ENCODE measurements at regions not wholly inside any gene's neighbourhood (a gene's known extent, or its start where the extent isn't known, plus 50 kb on each side); places are given as distances from the start of the nearest gene placed in this dataset.

DNA sequence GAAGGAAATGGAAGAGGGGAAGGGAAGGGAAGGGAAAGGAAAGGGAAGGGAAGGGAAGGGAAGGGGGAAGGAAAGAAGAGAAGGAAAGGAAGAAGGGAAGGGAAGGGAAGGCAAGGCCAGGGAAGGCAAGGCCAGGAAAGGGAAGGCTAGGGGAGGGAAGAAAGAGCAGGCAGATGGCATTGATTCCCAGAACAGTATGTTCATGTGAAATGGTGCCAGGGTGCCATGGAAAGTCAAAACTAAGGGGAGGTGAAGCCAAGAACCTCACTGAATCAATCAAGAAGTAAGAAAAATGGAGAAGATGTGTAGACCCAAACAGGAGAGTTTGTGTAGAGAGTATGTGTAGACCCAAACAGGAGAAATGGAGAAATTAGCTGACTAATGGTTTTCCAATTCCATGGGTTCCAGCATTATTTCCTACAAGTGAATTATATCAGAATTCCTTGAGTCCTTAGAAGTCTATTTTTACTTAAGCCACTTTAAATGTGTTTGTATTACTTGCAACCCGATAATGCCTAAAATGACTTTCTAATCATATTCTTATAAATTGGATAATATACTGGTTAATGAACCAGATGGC is 367.6 kb downstream of the TXNL1 start:
- DNase-seq, result no peak

DNA sequence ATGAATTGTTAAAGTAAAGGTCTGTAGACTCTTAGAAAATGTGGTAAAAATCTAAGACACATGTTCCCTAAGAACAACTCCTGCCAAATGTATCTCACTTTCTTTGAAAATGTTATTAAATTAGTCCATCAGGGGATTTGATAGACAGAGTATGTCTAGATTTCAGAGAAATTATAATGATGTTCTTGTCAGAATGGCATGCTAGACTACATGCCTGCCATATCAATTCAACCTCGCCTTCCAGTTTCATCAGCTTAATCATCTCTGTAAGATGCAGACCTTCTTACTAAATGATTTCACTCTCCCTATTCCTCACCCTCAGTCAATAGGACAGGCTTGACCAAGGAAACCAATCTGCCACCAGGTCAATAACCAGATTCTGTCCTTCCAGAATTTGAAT is 368.4 kb downstream of the TXNL1 start:
- DNase-seq, result no peak

DNA sequence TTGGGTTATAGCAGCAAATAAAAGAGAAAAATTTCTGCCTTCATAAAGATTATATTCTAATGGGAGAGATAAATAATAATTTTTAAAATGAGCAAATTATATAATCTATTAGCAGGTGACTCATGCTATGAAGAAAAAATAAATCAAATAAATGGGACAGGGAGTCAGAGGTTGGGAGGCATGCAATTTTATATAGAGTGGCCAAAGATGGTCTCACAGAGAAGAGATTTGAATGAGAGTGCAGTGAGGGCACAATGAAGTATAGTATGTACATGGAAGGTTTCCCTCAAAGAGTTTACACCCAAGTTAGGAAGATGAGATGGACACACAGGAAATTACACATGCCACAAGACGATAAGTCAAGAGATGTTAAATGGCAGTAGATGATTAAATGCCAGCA is 369.4 kb downstream of the TXNL1 start:
- no peak for DNase-seq

DNA sequence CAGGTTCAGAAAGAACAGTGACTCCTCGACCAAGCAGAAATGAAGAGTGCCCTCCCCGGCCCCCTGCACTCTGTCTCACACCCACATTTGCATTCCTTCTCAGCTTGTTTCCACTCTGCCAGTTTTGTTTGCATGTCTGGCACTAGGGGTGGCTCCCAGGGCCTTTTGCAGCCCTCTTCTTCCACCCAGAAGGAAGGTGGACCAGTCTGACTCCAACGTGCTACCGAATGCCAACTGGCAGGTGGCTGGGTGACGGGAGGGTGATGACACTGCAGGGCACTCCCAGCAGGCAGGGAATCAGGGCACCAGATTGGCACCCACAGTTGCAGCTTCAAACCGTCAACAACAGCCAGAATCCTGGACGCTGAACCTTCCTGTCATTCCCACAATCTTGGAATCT is 371.1 kb downstream of the TXNL1 start:
- no peak for DNase-seq

DNA sequence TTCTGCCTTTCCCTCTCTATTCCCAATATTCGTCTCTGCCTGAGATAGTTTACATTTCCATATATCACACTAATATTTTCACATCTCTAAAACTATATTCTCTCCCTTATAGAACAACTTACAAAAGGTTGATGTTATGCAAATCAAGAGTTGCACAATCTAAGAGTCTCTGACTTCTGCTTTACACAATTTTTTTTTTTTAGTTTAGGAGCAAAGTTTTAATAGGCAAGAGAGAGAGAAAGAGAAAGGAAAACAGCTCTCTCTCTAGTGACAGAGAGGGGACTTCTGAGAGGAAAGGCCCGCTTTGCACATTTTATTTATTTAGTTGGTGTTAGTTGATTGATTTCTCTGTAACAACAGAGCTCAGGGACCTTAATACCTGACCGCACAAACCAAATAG is 380.2 kb downstream of the TXNL1 start:
- no peak for DNase-seq

DNA sequence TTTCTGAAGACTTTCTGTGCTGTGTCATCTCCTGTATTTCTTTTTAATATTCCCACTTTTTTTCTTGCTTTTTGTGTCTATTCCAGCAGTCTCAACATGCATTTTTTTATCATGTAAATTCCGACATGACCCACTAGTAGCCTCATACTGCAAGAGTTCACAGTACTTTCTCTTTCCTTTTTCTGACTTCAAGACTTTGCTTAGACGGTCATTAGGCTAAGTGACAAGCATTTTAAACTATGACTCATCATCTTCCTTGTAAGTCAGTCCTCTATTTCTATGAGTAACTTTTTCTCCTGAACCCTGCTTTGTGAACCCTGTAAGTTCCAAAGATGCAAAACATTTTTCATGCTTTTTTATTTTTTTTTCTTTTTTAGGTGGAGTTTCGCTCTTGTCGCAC is 381.2 kb downstream of the TXNL1 start:
- no peak for DNase-seq

DNA sequence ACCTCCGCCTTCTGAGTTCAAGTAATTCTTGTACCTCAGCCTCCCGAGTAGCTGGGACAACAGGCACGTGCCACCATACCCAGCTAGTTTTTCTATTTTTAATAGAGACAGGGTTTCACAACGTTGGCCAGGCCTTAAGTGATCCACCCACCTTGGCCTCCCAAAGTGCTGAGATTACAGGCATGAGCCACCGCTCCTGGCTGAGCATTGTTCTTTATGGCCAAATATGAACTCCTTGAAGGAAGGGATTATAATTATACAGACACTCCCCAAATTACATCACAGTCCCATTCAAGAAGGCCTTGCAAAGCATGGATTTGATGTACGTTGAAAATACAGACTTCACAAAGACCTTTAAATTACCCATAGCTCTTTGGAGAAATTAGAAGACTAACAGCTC is 381.7 kb downstream of the TXNL1 start:
- no peak for DNase-seq

DNA sequence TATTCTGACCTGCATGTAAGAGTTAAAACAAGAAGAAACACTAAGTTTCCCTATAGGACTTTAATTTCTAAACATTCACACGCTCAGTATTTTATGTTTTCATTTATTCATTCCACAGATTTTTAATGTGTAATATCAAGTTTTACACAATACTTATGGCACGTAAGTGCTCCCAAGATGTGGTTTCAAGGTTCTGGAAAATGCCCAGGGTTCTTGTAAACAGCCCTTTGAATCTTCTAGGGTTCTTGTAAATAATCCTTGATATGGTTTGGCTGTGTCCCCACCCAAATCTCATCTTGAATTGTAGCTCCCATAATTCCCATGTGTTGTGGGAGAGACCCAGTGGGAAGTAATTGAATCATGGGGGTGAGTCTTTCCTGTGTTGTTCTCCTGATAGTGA is 383.0 kb downstream of the TXNL1 start:
- no peak for DNase-seq

DNA sequence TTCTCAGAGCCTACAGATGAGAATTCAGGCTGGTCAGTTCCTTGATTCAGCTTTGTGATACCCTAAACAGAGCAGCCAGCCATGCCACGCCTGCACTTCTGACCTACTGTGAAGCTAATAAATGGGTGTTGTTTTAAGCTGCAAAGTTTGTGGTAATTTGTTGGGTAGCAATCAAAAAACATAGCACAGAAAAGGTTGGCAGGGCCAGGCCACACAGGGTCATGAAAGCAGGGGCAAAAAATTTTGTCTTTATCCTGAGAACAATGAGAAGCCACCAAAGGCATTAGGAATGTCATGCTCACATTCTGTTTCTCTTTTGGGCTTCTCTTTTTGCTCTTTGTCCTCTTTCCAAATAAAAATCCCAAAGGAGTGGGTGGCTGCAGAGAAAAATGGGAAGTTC is 385.9 kb downstream of the TXNL1 start:
- no peak for DNase-seq

DNA sequence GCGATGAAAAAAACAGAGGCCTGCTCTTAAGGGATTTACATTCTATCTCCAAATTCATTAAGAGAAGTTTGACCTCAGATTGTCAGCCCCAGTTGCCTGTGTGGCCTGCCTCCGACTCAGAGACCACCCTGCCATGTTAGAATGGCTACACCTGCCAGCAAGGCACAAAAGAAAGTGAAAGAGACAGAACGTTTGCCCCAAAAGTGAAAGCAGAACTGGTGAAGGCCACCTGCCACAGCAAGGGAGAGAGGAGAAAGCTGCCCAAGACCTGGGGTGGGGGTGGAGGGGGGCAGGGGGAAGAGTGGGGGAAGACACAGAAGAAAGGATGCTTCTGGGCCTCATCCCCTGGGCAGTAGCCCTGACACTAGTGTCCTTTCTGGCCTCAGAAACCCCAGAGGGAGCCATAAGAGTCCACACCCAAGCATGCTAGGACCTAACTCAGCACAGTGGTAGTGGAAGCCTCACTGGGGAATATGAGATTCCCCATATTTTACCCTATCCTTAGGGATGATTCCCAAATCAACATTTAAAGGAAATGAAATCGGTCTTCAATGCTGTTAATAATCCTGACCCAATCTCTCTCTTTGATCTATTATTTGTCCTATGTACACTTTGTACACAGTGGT is 389.7 kb downstream of the TXNL1 start:
- DNase-seq, result no peak

DNA sequence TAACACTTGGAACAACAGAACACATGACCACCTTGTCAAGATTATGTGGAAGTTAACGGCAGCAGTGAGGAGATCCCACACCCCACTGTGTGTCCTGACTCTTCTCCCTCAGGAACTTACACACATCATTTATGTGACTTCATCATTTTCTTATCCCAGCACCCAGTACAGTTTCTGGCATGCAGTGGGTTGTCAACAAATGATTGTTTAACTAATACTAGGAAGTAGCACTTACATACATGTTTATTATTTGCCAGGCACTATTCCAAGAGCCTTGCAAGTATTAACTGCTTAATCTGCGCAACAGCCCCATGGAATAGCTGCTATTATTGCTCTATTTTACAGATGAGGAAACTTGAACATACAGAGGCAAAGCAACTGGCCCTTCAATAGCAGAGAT is 391.5 kb downstream of the TXNL1 start:
- DNase-seq, result no peak

DNA sequence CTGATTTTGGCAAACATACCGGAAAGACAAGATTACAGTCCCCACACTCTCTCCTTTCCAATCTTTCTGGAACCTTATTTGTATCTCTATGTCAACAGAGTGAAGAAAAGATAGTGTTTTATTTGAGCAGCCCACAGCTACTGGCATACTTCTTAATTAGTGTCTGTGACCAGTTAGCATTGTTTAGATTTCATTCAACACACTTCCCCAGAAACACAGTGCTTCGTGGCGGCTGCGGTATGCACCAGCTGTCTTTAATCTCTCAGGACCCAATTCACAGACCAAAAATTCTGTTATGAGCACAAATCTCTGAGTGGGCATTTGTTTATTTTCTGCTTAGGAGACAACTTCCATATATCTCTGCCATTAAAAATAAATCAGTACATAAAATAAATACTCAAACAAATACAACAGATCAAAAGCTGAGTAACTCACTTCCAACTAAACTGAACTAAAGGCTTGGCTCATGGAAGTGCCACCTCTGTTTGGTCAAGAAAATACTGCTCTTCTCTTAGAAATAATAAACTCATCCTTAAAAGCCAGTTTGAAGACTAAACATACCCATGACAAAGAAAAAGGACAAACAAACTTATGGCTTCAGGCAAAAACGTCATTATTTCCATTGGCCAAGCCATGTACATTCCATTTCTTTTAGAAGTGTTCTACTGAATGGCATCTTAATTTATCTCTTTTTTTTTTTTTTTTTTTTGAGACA is 392.4 kb downstream of the TXNL1 start:
- DNase-seq, result no peak

DNA sequence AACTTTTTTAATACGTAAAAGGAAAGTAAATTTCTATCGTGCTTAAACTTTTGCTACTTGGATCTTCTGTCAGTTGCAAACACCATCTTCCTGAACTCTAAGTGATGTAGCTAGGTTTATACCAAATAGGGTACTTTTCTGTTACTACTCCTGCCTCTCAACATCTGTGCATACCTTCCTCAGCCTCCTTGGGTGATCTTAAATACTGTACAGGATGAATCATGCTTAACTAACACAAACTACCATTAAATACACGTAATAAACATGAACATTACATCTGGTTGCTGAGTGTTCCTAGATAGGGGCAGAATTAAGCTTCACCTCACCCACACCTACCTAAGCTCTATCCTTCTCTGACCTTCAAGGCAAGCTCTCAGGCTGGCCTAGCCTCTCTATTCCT is 398.0 kb downstream of the TXNL1 start:
- DNase-seq, result no peak

DNA sequence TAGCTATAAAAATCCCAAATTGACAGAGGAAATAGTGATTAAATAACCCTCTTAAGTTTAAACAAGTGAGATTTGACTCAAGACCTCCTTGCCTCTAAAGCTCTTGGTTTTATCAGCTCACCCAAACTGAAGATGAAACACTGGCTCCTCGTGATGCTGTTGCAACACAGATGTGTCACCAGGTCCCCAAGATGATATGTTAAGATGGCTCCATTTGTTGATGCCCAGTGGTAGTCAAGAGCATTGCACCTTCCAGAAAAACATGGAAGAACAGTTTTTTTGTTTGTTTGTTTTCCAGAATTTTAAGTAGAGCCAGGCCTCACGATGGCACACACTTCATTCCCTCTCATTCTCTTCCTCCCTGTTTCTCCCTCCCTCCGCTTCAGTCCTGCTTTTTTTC is 399.8 kb downstream of the TXNL1 start:
- DNase-seq, result no peak

DNA sequence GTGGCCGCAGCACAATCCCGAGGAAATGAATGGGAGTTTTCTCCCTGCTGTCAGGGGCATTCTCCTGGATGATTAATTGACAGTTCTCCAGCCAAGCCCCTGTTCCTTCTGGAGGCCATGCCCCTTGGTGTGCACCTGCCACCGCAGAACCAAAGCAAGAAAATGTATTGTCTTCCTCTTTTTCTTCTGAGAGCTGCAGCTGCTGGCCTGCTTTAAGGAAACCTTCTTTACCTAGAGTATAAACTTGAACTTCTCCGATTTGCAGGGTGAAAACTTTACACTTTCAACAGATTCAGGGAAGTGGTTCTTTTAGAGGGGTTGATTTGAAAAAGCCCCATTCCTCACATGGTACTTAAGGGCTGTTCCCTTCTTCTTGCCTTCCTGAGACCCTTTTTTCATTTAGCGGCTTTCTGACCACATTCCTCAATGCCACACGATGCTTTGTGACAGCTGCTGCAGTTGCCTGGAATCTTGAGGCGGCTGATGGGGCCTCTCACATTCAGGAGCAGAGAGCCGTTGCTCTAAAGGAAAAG is 402.8 kb downstream of the TXNL1 start:
- DNase-seq, result peak; percentile 0

DNA sequence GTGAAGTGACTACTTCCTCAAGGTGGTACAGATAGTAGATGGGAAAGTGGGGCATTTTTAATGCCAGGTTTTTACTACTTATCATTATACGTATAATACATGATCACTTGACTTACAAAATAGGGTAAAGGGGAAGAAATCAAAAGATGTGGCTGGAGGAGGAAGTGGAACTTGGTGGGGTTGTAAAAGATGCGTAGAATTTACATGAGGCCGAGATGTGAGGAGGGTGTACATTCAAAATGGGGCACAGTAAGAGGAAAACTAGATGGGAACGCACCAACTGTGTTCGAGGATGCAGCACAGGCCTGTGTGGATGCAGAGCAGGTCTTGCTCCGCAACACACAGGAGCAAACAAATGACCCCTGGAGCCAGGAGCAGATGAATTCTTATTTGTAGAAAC is 403.3 kb downstream of the TXNL1 start:
- no peak for DNase-seq

DNA sequence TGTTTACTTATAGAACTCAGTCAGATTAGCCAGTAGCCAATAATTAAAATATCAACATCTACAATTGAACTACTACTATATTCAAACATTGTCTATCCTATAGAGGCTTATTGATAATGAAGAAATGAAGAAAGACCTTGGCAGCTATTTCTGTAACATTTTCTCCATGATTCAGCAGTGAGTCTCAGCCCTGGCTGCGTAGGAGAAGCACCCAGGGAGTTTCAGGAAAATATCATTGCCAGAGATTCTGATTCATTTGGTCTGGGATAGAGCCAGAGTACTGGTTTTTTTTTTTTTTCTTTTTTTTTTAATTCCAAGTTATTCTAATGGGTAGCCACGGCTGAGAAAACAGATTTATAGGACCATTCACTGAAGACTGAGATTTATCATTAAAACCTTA is 404.8 kb downstream of the TXNL1 start:
- DNase-seq, result no peak

DNA sequence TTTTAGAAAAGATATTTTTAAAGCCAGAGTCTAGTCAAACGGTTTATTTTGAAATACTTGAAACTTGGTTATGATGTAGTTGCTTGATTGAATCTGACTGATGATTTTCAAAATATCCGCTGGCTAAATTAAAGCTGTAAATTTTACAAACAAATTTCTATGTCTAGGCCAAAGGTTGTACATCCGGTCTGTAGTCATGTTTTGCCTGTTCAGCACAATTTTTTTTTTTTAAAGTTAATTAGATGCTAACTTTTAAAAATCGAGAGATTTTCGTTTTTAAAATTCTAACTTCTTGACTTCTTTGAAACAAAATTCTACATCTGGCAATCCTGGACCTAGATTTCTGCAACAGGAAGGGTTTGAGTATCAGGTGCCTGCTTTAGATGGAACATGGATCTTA is 412.4 kb downstream of the TXNL1 start:
- no peak for DNase-seq

DNA sequence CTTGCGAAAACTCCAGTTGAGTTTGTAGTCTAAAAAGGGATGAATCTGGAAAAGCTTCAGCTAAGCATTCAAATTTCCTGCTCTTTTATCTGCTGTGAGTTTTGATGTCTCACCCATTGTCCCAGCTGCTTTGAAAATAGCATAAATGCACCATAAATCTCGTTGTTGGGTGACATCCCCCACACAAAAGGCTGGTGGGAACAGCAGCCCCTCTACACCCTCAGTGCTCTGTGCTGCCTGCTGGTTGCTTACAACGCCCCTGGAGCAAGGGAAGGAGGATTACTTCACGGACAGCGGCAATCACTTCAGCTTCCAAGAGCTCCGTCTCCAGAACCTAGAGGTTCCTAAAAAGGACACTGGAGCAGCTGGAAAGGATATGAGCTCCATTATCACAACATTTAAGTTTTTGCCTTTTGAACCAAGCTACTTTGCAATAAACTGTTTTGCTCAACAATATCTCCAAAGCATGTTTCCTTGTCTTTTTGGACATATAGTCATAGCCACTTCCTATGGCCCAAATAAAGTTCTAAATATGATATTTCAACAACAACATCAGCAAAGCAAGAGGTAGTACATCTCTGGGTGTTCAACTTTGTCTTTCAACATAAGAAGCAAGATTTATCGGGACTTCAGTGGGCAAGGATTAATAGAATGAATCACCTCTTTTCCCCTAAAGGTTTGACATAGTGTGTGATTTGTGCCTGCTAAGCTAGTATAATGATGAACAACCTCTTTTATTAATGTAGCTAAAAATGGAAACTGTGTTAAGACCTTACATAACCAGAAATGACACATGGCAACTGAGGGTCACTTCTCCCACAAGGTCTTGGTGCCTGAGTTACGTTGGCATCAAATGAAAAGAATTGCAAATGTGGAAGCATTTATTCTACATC is 413.5 kb downstream of the TXNL1 start:
- no peak for DNase-seq

DNA sequence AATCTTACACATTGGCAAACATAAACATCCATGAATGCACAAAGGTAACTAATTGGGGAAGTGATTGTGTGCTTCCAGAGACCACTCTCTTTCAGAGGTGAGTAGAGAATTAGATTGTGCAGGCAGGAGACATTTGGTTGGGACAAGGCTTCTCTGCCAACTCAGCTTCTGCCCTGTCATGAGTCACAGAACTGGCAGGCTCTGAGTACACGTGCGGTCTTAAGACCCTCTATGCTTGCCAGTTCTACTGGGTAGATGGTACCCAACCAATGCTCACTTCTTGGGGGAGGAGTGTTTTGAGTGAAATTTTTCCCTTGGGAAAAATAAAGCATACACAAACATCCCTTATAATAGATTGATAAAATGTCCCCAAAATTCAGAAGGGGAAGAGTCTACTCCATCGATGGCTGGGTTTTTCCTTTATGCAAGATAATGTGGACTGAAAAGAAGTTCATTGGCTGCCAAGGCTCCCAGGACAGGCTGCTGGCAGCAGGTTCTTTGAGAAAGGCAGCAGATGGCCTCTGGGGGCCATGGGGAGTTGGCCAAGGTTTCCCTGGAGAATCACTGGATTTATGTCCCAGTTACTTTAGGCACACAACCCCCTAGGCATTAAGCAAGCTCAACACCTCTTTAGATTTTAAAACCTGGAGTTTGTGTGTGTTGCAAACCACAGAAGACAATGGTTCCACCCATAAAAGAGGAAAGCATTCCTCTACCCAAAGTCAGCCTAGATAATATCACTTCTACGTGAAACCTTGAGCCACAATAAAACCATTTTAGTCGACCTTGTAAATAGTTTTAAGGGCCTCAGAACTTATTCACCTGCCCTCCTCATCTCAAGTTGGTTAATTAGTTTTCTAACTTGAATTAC is 417.0 kb downstream of the TXNL1 start:
- no peak for DNase-seq

DNA sequence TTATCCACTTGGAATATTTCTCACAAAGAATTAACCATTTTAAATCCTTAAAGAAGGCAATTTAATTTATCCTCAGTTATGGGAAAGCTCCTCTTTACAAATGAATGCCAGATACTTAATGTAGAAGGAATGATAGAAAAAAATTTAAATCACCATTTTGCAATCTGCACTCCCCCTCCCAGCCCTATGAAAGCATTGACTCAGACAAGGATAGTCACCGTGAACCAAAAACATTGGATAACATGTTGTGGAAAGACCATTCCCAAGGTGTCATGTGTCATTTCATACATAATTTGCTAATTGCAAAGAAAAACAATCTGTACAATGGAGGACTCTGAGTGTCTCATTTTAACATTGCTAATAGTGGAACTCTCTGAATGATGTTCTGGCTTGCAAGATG is 421.0 kb downstream of the TXNL1 start:
- no peak for DNase-seq

DNA sequence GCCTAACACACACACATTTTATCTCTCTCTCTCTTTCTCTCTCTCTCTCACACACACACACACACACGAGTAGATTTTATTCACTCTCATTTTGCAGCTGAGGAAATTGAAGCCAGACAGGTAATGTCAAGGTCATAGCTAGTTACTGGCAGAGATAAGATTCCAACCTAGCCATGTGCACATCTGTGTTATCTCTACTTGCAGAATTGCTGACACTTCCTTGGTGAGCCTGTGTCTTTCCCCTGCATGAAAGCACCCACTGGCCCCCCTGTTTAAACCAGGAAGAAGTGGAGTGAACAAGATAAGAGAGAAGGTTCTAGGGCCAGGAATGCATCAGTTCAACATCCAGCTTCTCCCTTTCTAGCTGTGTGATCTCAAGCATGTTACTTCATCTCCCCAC is 423.7 kb downstream of the TXNL1 start:
- DNase-seq, result no peak
